ENCODE measurements at regions not wholly inside any gene's neighbourhood (a gene's known extent, or its start where the extent isn't known, plus 50 kb on each side); places are given as distances from the start of the nearest gene placed in this dataset.

- no peak for TF ChIP-seq CTCF (conservative IDR thresholded peaks at IDR 0.05; ENCODE audit: low read depth, low read length)
- peak; percentile 35; the same call in 1 of the 2 replicates for TF ChIP-seq NFE2L2 (IDR thresholded peaks at IDR 0.05; ENCODE audit: low read depth, low read length)
Observed at GRCh38 chr14:61965030-61965745, 203.0 kb downstream of the SNAPC1 start (continued).

GRCh38 chr14:61968207-61968606 is 206.0 kb downstream of the SNAPC1 start:
- intact Hi-C loops (cut with micrococcal nuclease) (no loop called here), in situ Hi-C loops (cut with MboI; ENCODE audit: low sequenced_read_pairs) (no loop called here), dilution Hi-C loops (cut with HindIII; ENCODE audit: low sequenced_read_pairs, unreplicated experiment) (no loop called here)
- Histone ChIP-seq H4K5ac (ENCODE audit: low read depth, low read length) (peak overlapping the region; percentile 77; the same call in 1 of the 2 replicates), H3K36me3 (ENCODE audit: control insufficient read depth, insufficient read depth, low read length) (no peaks in the 10 kb centered on the region), H3K4me3 (ENCODE audit: insufficient read depth, low read depth, low read length) (no peak overlapping the region), H3K4me2 (ENCODE audit: low read depth, low read length) (no peak overlapping the region), H3K9ac (ENCODE audit: low read depth, low read length) (no peak overlapping the region), H3K4me1 (ENCODE audit: control insufficient read depth, insufficient read depth, low read length) (peaks cover 9% of the 10 kb centered on the region), H2BK15ac (ENCODE audit: low read depth, low read length) (peak overlapping the region; percentile 2; the same call in 1 of the 3 replicates), H3K23ac (ENCODE audit: low read depth, low read length) (no peak overlapping the region), H3K9me1 (ENCODE audit: insufficient read depth, low read length) (no peaks in the 10 kb centered on the region; the same call in none of the 2 replicates), H3K9me3 (ENCODE audit: control insufficient read depth, insufficient read depth, low read length) (no peaks in the 10 kb centered on the region), H4K8ac (ENCODE audit: low read depth in 2 of 2, low read length in 2 of 2) (no peak overlapping the region), H3K14ac (replicated peaks; ENCODE audit: low read depth, low read length) (0 out of 2 replicates have a peak overlapping the region, but pooled peaks have one; percentile 30), H2AFZ (replicated peaks; ENCODE audit: low read length, poor library complexity) (no peak overlapping the region), H2BK20ac (ENCODE audit: low read depth, low read length) (peak overlapping the region; percentile 78), H4K91ac (ENCODE audit: insufficient read depth, low read depth, low read length) (peak overlapping the region; percentile 55; the same call in 1 of the 2 replicates), H3K79me1 (ENCODE audit: low read depth in 1 of 2, low read length in 2 of 2) (peaks cover 0 to 8% of the 10 kb centered on the region in 2 experiments; a peak in 2 of 4 replicates), H2BK5ac (ENCODE audit: low read depth, low read length, poor library complexity, severe bottlenecking) (no peak overlapping the region), H2AK5ac (ENCODE audit: low read depth, low read length) (0 out of 2 replicates have a peak overlapping the region, but pooled peaks have one; percentile 22), H3K18ac (ENCODE audit: low read depth, low read length) (peak overlapping the region; percentile 84), H3K27me3 (ENCODE audit: control insufficient read depth, insufficient read depth, low read length) (no peaks in the 10 kb centered on the region), H3K56ac (ENCODE audit: extremely low read depth, insufficient read depth, low read length) (no peak overlapping the region), H3K27ac (ENCODE audit: insufficient read depth, low read length) (no peak overlapping the region), H2BK120ac (ENCODE audit: low read depth, low read length) (peak overlapping the region; percentile 65), H4K20me1 (ENCODE audit: insufficient read depth, low read length) (no peaks in the 10 kb centered on the region), H2AK9ac (replicated peaks; ENCODE audit: low read depth, low read length, poor library complexity) (no peak overlapping the region), H3K4ac (ENCODE audit: low read depth, low read length) (peak overlapping the region; percentile 53; the same call in 1 of the 2 replicates)
- ATAC-seq (ENCODE audit: low read depth), result no peak
- DNase-seq, result no peak
- no TSS peak for BruUV-seq (replicated peaks)
- ChIA-PET CTCF (no interaction called here), POLR2A (ENCODE audit: unreplicated experiment) (no interaction called here)
- 100% methylated on average over 2 of the region's 2 CpGs; no CpG with 5 or more reads in 1 of the 2 experiments for WGBS, 2 experiments (ENCODE audit: extremely low coverage in 2 of 2, insufficient read length in 1 of 2)
- no peak for TF ChIP-seq MAFK (IDR thresholded peaks at IDR 0.05; ENCODE audit: low read depth, low read length)
- no peak for TF ChIP-seq RCOR1 (IDR thresholded peaks at IDR 0.05; ENCODE audit: insufficient replicate concordance, low read length)
- TF ChIP-seq SMC3 (IDR thresholded peaks at IDR 0.05; ENCODE audit: low read depth, low read length), result no peak
- no peak for TF ChIP-seq FOS (IDR thresholded peaks at IDR 0.05; ENCODE audit: low read depth, low read length)
- TF ChIP-seq MXI1 (IDR thresholded peaks at IDR 0.05; ENCODE audit: borderline replicate concordance, low read depth, low read length), result no peak
- no peak for TF ChIP-seq BHLHE40 (IDR thresholded peaks at IDR 0.05; ENCODE audit: low read depth, low read length)
- TF ChIP-seq RFX5 (IDR thresholded peaks at IDR 0.05; ENCODE audit: low read depth, low read length), result no peak
- no peak for TF ChIP-seq POLR2A (IDR thresholded peaks at IDR 0.05; ENCODE audit: low read depth, low read length)
- no peak for TF ChIP-seq ELK1 (IDR thresholded peaks at IDR 0.05; ENCODE audit: borderline replicate concordance, low read depth, low read length)
- TF ChIP-seq USF2 (IDR thresholded peaks at IDR 0.05; ENCODE audit: low read depth, low read length), result no peak

Data from IMR-90 (cell line).